ENCODE measurements at regions not wholly inside any gene's neighbourhood (a gene's known extent, or its start where the extent isn't known, plus 50 kb on each side); places are given as distances from the start of the nearest gene placed in this dataset.
A peak's percentile ranks its signal among the peaks of the same experiment; 100 is the strongest.
"Not testable (repeated sequence)": the region's sequence is repeated elsewhere in the genome, so short reads cannot be mapped to it uniquely, and the experiment has no call there.

DNA sequence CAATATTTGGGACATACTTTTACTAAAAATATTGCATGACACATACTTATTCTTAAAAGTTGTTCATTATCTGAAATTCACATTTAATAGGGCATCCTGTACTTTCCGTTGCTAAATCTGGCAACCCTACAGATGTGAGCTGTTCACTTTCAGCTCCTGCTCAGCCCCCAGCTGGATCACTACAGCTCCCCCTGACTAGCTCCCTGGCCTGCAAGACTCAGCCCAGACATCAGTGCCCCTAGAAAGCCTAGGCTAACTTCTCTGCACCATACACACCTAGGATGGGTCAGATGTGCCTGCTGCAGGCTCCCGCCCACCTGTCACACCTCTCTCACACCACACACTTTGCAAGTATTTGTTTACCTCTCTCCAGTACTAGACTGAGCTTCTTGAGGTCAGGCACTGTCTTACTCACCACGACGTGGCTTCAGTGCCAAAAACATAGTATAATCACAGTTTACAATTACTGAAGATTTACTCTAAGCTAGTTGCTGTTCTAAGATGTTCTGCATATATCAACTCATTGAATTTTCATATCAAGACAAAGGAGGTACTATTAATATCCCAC, 55.9 kb upstream of the WIPF3 start:
- H2AFZ ChIP-seq (replicated peaks; ENCODE audit: low read length, poor library complexity); H3K4me3 ChIP-seq (ENCODE audit: insufficient read depth, low read depth, low read length); H2BK15ac ChIP-seq (ENCODE audit: low read depth, low read length); H4K8ac ChIP-seq (ENCODE audit: low read depth in 2 of 2, low read length in 2 of 2); H3K4me2 ChIP-seq (ENCODE audit: low read depth, low read length); H4K5ac ChIP-seq (ENCODE audit: low read depth, low read length); H3K9me1 ChIP-seq (ENCODE audit: insufficient read depth, low read length); H2BK120ac ChIP-seq (ENCODE audit: low read depth, low read length); in situ Hi-C loops (cut with MboI; ENCODE audit: low sequenced_read_pairs); H3K14ac ChIP-seq (replicated peaks; ENCODE audit: low read depth, low read length); H3K23ac ChIP-seq (ENCODE audit: low read depth, low read length); H2BK5ac ChIP-seq (ENCODE audit: low read depth, low read length, poor library complexity, severe bottlenecking); H3K36me3 ChIP-seq (ENCODE audit: control insufficient read depth, insufficient read depth, low read length); H4K91ac ChIP-seq (ENCODE audit: insufficient read depth, low read depth, low read length); H3K18ac ChIP-seq (ENCODE audit: low read depth, low read length); H2AK5ac ChIP-seq (ENCODE audit: low read depth, low read length); H3K79me1 ChIP-seq (ENCODE audit: low read depth in 1 of 2, low read length in 2 of 2); intact Hi-C loops (cut with micrococcal nuclease); POLR2A ChIA-PET (ENCODE audit: unreplicated experiment); H2BK20ac ChIP-seq (ENCODE audit: low read depth, low read length); H3K9ac ChIP-seq (ENCODE audit: low read depth, low read length); H2AK9ac ChIP-seq (replicated peaks; ENCODE audit: low read depth, low read length, poor library complexity); BruUV-seq (replicated peaks); H3K4me1 ChIP-seq (ENCODE audit: control insufficient read depth, insufficient read depth, low read length); H4K20me1 ChIP-seq (ENCODE audit: insufficient read depth, low read length); dilution Hi-C loops (cut with HindIII; ENCODE audit: low sequenced_read_pairs, unreplicated experiment); H3K27ac ChIP-seq (ENCODE audit: insufficient read depth, low read length); DNase-seq; H3K4ac ChIP-seq (ENCODE audit: low read depth, low read length); H3K9me3 ChIP-seq (ENCODE audit: control insufficient read depth, insufficient read depth, low read length); H3K27me3 ChIP-seq (ENCODE audit: control insufficient read depth, insufficient read depth, low read length); H3K56ac ChIP-seq (ENCODE audit: extremely low read depth, insufficient read depth, low read length): not testable (repeated sequence)
- ATAC-seq (ENCODE audit: low read depth) = peak; percentile 41; the same call in 1 of the 2 replicates
- CTCF ChIA-PET = interaction anchor here (0.7 to 1.0 kb wide), 2 partner anchors 128 to 175 kb away, joined by 3 read pairs; no protein-coding TSS in a partner anchor
- WGBS, 2 experiments (ENCODE audit: extremely low coverage in 2 of 2, insufficient read length in 1 of 2) = 33% methylated on average over 1 of the region's 4 CpGs; no CpG with 5 or more reads in 1 of the 2 experiments

- H3K9me3 ChIP-seq (ENCODE audit: control insufficient read depth, insufficient read depth, low read length); intact Hi-C loops (cut with micrococcal nuclease); ATAC-seq (ENCODE audit: low read depth); H2AK9ac ChIP-seq (replicated peaks; ENCODE audit: low read depth, low read length, poor library complexity); H3K56ac ChIP-seq (ENCODE audit: extremely low read depth, insufficient read depth, low read length); H3K27me3 ChIP-seq (ENCODE audit: control insufficient read depth, insufficient read depth, low read length); H4K91ac ChIP-seq (ENCODE audit: insufficient read depth, low read depth, low read length); dilution Hi-C loops (cut with HindIII; ENCODE audit: low sequenced_read_pairs, unreplicated experiment); DNase-seq; H3K4me1 ChIP-seq (ENCODE audit: control insufficient read depth, insufficient read depth, low read length); H2BK20ac ChIP-seq (ENCODE audit: low read depth, low read length); H2BK120ac ChIP-seq (ENCODE audit: low read depth, low read length); H2BK15ac ChIP-seq (ENCODE audit: low read depth, low read length); H3K4ac ChIP-seq (ENCODE audit: low read depth, low read length); H4K8ac ChIP-seq (ENCODE audit: low read depth in 2 of 2, low read length in 2 of 2); POLR2A ChIA-PET (ENCODE audit: unreplicated experiment); H3K9ac ChIP-seq (ENCODE audit: low read depth, low read length); H3K4me3 ChIP-seq (ENCODE audit: insufficient read depth, low read depth, low read length); H2AFZ ChIP-seq (replicated peaks; ENCODE audit: low read length, poor library complexity); H3K79me1 ChIP-seq (ENCODE audit: low read depth in 1 of 2, low read length in 2 of 2); H4K5ac ChIP-seq (ENCODE audit: low read depth, low read length); H2BK5ac ChIP-seq (ENCODE audit: low read depth, low read length, poor library complexity, severe bottlenecking); H3K4me2 ChIP-seq (ENCODE audit: low read depth, low read length); H3K14ac ChIP-seq (replicated peaks; ENCODE audit: low read depth, low read length); in situ Hi-C loops (cut with MboI; ENCODE audit: low sequenced_read_pairs); BruUV-seq (replicated peaks); H4K20me1 ChIP-seq (ENCODE audit: insufficient read depth, low read length); H3K27ac ChIP-seq (ENCODE audit: insufficient read depth, low read length); H3K36me3 ChIP-seq (ENCODE audit: control insufficient read depth, insufficient read depth, low read length); H2AK5ac ChIP-seq (ENCODE audit: low read depth, low read length); H3K18ac ChIP-seq (ENCODE audit: low read depth, low read length); H3K23ac ChIP-seq (ENCODE audit: low read depth, low read length); H3K9me1 ChIP-seq (ENCODE audit: insufficient read depth, low read length): not testable (repeated sequence)
- CTCF ChIA-PET = interaction anchor here (0.7 kb wide), 1 partner anchor 127 kb away, joined by 3 read pairs; no protein-coding TSS in a partner anchor
- no CpG with 5 or more reads among the region's 4 CpGs for WGBS, 2 experiments (ENCODE audit: extremely low coverage in 2 of 2, insufficient read length in 1 of 2)
These were observed 55.3 kb upstream of the WIPF3 start for GRCh38 chr7:29751012-29751411.
